SH-SY5Y (cell line): ENCODE measurements at regions not wholly inside any gene's neighbourhood (a gene's known extent, or its start where the extent isn't known, plus 50 kb on each side); places are given as distances from the start of the nearest gene placed in this dataset.

Source experiments
- GATA2 ChIP-seq: IDR thresholded peaks from 2 replicates; pipeline ENCODE4 v1.6.1; 2011; ENCODE audit warnings: mild to moderate bottlenecking, low read depth, low read length
- GATA3 ChIP-seq: IDR thresholded peaks from 2 replicates; pipeline ENCODE4 v1.6.1; 2011; ENCODE audit warnings: low read depth, mild to moderate bottlenecking, low read length, moderate library complexity

GRCh38 chr12:84807249-84807648, 105.3 kb downstream of the SLC6A15 start:
- TF ChIP-seq GATA2 (no peak), GATA3 (no peak)
